HG03280 (cell line): ENCODE measurements at regions not wholly inside any gene's neighbourhood (a gene's known extent, or its start where the extent isn't known, plus 50 kb on each side); places are given as distances from the start of the nearest gene placed in this dataset.
"Not testable (repeated sequence)": the region's sequence is repeated elsewhere in the genome, so short reads cannot be mapped to it uniquely, and the experiment has no call there.

Experiments
- ATAC-seq: cut with Tn5 transposase; IDR thresholded peaks from one replicate; pipeline ENCODE4 v1.9.1; 2021; ENCODE audit warnings: mild to moderate bottlenecking, moderate library complexity; ENCODE audit not compliant: unreplicated experiment

DNA sequence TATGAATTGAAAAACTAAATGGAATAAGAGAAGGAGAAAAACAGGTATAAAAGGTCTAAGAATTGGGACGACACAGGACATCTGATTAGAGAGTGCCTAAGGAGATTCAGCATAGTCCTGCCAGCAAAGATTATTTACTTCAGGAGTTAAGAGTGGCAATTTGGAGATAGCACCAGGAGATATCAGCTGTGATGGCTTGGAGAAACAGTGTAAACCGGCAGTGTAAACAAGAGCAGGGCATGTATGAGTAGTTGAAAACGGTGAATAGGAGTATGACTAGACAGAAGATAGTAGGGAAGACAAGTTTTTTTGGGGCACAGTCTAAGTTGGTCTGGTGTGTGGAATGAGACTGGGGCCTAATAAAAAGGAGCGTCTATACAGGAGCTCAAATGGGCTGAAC lies 924.9 kb downstream of the QKI start:
- ATAC-seq: not testable (repeated sequence)

- ATAC-seq: no peak
These were observed 923.4 kb downstream of the QKI start for GRCh38 chr6:164337925-164338397.

GRCh38 chr6:164337024-164337924 lies 922.8 kb downstream of the QKI start:
- ATAC-seq: no peak

- no peak for ATAC-seq
These were observed 921.9 kb downstream of the QKI start for GRCh38 chr6:164336455-164336854.

GRCh38 chr6:164331026-164331425 lies 916.5 kb downstream of the QKI start:
- no peak for ATAC-seq

DNA sequence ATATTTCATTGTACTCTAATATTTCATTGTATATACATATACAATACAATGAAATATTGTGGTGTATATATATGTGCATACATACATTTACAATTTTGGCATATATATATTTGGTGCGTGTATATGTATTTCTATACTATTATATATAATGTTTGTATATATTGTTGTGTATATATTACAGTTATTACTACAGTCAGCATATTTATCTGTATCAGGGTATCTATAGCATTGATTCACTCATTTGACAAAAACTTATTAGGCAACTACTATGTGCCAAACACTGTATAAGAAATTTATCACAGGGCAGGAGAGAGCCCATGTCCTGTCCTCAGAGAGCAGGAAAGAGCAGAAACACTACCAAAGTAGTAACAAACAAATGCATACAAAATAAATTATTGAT lies 910.6 kb downstream of the QKI start:
- no peak for ATAC-seq

GRCh38 chr6:164322533-164322932 lies 908.0 kb downstream of the QKI start:
- ATAC-seq: no peak

DNA sequence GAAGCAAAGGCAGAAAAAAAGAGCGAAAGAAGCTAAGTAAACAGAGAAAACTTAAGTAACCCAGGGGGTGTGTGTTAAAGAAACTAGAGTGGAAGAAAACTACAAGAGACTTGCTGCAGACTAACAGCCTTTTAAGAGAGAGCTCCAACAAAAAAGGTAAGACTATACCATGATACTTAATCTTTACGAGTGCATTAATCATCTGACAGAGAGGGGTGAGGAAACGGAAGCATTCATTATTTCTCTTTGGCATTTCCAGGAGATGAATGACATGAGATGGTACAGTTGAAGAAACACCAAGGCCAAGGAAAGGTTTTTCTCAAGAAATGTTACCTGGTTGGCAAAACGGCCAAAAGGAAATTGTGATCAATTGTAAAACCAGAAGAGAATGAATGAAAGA lies 906.8 kb downstream of the QKI start:
- ATAC-seq: no peak

GRCh38 chr6:164315376-164315775 lies 900.9 kb downstream of the QKI start:
- no peak for ATAC-seq

GRCh38 chr6:164308339-164308738 lies 893.8 kb downstream of the QKI start:
- ATAC-seq: no peak

DNA sequence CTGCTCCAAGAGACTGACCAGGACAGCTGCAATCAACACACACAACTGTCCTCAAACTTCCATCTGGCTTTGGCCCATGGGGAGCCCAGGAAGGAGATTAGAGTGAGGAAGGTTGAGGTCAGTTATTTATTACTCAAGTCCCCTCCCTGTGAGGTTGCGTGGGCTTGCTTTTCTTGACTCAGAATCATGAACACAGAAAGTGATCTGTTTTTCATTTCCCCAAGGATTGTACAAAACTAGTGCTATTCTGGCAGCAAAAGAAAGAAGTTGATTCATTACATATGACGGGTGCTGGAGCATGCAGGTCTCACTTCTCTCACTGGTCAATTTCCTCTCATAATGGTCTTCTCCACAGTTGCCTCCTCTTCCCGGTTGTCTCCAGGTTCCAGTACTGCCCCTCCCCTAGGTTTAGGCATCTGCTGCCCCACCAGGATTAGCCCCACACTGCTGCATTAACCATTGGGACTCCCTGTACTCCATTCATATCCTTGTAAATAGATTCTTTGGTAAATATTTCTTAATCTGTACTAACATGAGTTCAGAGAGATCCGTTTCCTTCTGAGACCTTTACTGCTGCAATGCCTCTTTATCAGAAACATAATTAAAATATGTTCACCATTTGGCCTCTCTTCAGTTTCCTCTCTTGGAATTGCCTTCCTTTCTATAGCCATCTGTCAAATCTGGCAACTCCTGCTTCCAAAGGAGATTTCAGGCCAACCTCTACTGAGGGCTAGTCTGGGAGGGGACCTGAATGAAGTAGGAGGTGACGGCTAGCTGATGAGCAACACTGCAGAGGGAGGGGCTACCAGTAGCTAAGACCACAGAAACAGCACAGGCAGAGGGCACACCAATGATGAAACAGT lies 888.8 kb downstream of the QKI start:
- ATAC-seq: no peak

DNA sequence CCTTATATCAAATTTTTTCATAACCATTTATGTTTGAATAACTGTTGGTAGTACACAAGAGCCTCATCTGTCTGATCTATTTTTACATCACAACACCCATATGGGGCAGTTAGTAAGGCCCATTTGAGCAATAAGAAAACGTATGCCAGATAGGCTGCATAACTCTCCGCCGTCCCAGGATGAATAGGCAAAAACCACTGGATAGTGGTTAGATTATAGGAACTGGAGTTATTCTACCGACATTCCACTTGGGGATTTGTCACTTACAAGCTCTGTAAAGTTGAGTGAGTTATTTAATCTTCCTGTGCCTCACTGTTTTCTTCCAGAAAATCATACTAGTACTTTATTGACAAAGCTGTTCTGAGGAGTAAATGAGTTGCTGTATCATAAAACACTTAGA lies 881.9 kb downstream of the QKI start:
- ATAC-seq: no peak

DNA sequence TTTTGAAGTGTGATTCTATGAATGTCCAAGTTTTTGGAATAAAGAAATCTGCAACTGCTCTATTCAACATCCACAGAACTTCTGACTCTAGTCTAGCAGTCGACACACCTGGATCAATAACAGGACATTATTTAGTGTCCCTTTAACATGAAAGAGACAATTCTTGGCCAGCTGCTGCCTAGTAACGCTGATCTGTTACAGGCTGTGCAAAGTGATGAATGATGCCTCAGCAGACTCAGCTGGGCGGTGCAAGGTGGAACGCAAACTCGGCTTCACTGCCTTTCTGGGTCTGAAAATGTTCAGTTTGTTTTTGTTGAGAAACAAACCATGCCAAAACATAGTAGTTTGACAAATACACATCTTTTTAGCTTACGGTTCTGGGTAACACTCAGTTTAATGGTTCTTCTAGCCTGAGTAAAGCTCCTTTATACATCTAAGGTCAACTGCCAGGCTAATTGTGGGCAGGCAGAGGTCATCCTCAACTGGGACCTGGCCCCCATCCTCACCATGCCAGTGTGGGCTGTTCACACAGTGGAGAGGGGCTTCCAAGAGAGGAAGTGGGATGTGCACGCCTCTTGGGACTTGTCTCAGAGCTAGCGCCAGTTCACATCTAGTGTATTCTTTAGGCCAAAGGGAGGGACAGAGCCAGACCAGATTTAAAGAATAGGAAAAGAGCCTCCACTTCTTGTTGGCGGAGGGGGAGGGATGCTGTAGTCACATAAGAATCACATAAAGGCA lies 879.7 kb downstream of the QKI start:
- no peak for ATAC-seq

- ATAC-seq: no peak
These were observed 876.7 kb downstream of the QKI start for GRCh38 chr6:164291224-164291623.

GRCh38 chr6:164290101-164290500 lies 875.6 kb downstream of the QKI start:
- no peak for ATAC-seq

DNA sequence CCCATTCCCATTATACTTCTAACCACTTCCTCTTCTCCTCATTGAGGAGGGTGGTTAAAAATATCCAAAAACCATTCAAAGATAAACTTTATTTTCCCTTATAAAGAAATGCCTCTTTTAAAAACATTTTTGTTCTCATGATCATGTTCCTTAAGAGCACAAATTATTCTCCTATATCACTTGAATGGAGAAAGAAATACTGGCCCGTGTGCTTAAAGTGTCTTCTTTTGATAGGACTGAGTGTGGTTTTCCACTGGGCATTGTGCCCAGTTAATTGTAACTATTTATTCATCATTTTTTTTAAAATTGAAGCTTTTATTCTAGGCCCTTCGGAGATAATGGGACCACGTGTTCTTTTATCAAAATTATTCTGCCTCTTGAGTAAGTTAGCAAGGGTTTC lies 871.5 kb downstream of the QKI start:
- ATAC-seq: no peak

DNA sequence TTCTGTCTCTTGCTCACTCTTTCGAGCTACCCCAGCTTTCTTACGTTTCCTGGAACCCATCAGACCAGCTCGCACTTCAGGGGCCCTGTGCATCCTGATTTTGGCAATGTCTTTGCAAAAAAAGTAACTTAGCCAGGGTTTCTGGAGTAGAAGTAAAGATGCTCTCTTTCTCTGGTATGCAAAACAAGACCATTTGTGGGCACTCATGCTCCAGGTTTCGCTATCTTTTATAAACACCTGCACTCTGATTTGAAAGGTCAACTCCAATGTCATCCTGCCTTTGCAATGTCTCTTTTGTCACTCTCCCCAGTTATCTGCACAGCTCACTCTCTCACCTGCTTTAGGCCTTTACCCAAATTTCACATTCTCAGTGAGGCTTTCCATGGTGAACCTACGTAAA lies 869.1 kb downstream of the QKI start:
- ATAC-seq: no peak

DNA sequence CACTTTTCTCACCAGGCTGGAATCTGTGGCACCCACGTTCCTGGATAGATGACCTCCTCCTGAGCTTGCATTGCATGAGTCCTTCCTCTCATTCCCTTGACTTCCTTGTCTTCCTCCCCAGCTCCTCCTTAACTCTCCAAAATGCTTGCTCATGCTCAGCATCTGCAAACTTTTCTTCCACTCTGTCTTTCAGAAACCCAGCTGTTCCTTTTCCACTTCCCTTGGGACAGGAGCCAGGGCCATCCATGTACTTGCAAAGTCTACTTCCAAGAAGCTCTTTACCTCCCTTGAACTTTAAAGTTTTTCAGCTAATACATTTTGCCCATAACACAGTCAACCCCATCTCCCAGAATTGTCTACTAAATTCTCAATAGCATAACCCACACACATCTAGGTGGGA lies 861.7 kb downstream of the QKI start:
- no peak for ATAC-seq

GRCh38 chr6:164275773-164276172 lies 861.3 kb downstream of the QKI start:
- ATAC-seq: no peak

GRCh38 chr6:164274493-164274892 lies 860.0 kb downstream of the QKI start:
- no peak for ATAC-seq

DNA sequence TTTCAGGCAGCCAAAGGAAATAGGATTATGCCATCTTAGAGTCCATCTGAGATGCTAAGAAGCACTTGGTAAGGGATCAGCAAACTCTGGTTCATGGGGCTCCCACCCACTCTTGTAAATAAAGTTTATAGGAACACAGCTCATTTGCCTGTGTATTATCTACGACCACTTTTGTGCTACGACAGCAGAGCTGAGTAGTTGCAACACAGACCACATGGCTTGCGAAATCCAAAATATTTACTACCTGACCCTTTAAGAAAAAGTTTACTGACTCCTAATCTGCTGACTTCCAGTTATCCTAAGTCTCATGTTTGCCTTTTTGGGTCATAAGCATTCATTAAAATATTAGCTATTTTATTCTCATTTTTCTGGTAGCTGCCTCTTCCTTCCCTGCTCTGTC lies 859.0 kb downstream of the QKI start:
- no peak for ATAC-seq
